IMR-90 (cell line): ENCODE measurements at regions not wholly inside any gene's neighbourhood (a gene's known extent, or its start where the extent isn't known, plus 50 kb on each side); places are given as distances from the start of the nearest gene placed in this dataset.

ENCODE experiments used
- CTCF ChIP-seq: conservative IDR thresholded peaks from 2 replicates; pipeline ENCODE4 v1.5.1; 2012; ENCODE audit warnings: mild to moderate bottlenecking, low read depth, low read length, improper control_type of control experiment
- ELK1 ChIP-seq: fragments of 150-350 bp; IDR thresholded peaks from 2 replicates; pipeline ENCODE4 v1.6.1; 2016; ENCODE audit warnings: low read depth, mild to moderate bottlenecking, low read length, moderate library complexity, borderline replicate concordance
- MAFK ChIP-seq: IDR thresholded peaks from 2 replicates; pipeline ENCODE4 v1.6.1; 2012; ENCODE audit warnings: low read depth, low read length, improper control_type of control experiment
- MXI1 ChIP-seq: IDR thresholded peaks from 2 replicates; pipeline ENCODE4 v1.6.1; 2012; ENCODE audit warnings: low read depth, mild to moderate bottlenecking, low read length, moderate library complexity, borderline replicate concordance
- POLR2A ChIP-seq: IDR thresholded peaks from 2 replicates; pipeline ENCODE4 v1.6.1; 2012; ENCODE audit warnings: mild to moderate bottlenecking, low read depth, low read length

GRCh38 chr6:144411531-144412165 lies 126.5 kb downstream of the UTRN start:
- TF ChIP-seq CTCF, result no peak
- TF ChIP-seq ELK1, result no peak
- TF ChIP-seq POLR2A, result no peak
- TF ChIP-seq MXI1, result no peak
- no peak for TF ChIP-seq MAFK
